HG03460 (cell line): ENCODE measurements at regions not wholly inside any gene's neighbourhood (a gene's known extent, or its start where the extent isn't known, plus 50 kb on each side); places are given as distances from the start of the nearest gene placed in this dataset.
"Not testable (repeated sequence)": the region's sequence is repeated elsewhere in the genome, so short reads cannot be mapped to it uniquely, and the experiment has no call there.

ENCODE experiments used
- ATAC-seq: cut with Tn5 transposase; IDR thresholded peaks from one replicate; pipeline ENCODE4 v1.9.1; 2021; ENCODE audit not compliant: unreplicated experiment

- no peak for ATAC-seq
These were observed 123.5 kb upstream of the TRHDE start for GRCh38 chr12:72148709-72149108.

DNA sequence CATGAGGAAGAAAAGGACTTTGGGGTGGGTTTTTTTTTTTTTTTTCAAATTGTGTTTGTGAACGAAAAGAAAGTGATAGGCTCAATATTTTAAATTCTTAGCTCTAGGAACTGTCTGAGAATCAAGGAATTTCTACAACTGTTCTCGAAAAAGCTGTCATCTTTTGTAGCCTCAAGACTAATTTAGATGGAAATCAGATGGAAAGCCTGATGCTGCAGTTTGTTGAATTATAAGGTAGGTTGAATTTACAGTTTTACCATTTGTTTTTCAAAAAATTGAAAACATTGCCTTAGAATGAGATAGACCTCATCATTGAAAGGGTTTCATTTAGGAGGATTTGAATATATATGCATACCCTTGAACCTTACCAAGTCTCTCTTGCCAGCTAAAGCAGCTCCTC lies 109.3 kb upstream of the TRHDE start:
- ATAC-seq, result no peak

- no peak for ATAC-seq
These were observed 103.3 kb upstream of the TRHDE start for GRCh38 chr12:72168851-72169250.

GRCh38 chr12:72173974-72174373 lies 98.2 kb upstream of the TRHDE start:
- ATAC-seq, result no peak

DNA sequence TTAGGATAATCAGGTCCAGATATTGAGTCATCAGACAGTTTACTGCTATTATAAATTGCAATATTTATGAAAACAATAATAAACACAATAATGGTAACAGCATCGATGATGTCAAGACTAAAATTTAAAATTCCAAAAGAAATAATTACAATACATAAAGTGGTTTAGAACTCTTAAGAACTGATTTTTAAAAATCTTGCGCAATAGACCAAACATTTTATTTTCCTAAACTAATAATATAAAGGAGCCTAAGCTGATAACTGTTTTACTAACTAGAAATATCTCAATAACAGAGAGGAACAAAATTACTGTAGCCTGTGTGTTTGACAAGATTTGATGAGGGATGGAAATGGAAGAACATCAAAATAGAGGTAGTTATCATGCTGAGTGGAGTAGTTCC lies 93.9 kb upstream of the TRHDE start:
- ATAC-seq, result no peak

- no peak for ATAC-seq
These were observed 93.3 kb upstream of the TRHDE start for GRCh38 chr12:72178871-72179270.

DNA sequence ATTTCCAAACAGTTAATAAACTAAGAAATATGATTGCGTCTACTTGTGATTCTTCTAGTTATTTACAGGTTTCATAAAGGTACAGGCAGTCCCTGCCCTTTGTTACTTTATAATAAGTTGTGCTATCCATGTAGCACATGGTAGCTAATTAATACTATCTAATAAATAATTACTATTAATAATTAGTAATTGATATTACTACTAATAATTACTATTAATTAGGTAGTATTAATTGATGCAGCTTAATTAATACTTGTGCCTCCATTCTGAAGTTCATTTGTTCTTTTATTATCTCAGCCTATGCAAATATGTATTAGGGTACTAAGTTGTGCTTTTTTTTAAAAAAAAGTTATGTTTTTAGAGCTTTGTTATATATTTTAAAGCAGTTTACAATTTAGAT lies 92.3 kb upstream of the TRHDE start:
- no peak for ATAC-seq

DNA sequence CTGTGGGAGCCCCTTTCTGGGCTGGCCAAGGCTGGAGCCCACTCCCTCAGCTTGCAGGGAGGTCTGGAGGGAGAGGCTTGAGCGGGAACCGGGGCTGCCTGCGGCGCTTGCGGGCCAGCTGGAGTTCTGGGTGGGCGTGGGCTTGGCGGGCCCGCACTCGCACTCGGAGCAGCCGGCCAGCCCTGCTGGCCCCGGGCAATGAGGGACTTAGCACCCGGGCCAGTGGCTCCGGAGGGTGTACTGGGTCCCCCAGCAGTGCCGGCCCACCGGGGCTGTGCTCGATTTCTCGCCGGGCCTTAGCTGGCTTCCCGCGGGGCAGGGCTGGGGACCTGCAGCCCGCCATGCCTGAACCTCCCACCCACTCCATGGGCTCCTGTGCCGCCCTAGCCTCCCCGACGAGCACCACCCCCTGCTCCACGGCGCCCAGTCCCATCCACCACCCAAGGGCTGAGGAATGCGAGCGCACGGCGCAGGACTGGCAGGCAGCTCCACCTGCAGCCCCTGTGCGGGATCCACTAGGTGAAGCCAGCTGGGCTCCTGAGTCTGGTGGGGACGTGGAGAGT lies 87.1 kb upstream of the TRHDE start:
- not testable (repeated sequence) for ATAC-seq

- no peak for ATAC-seq
These were observed 82.9 kb upstream of the TRHDE start for GRCh38 chr12:72189266-72189665.

DNA sequence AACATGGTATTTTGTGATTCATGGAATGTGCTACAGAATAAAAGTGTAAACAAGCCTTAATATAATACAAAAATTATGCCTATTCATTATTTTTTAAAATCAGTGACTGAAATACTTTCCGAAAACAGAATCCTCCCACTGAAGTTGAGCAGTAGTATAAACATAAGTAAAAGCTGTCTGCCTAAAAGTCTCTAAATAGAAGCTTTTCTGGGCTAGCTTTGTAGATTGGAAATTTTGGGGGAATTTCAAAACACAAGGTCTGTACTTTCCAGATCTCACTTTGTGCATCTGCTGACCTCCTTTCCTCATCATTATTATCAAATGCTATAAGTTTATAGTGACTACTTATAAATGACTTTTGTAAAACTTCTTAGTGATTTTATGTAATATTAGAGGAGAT lies 80.4 kb upstream of the TRHDE start:
- no peak for ATAC-seq

DNA sequence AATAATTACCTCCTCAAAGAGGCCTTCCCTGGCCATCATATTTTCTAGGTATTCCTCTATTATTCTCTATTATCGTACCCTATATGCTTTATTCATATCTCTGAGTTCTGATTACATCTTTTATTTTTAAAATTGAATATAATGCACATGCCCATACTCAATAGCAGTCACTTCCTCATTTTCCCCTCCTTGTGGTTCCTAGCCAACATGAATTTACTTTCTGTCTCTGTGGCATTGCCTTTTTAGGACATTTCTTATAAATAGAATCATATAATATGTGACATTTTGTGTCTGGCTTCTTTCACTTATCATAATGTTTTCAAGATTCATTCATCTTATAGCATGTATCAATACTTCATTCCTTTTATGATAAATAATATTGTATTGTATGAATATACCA lies 74.4 kb upstream of the TRHDE start:
- ATAC-seq, result no peak

GRCh38 chr12:72201457-72201856 lies 70.7 kb upstream of the TRHDE start:
- ATAC-seq, result no peak

DNA sequence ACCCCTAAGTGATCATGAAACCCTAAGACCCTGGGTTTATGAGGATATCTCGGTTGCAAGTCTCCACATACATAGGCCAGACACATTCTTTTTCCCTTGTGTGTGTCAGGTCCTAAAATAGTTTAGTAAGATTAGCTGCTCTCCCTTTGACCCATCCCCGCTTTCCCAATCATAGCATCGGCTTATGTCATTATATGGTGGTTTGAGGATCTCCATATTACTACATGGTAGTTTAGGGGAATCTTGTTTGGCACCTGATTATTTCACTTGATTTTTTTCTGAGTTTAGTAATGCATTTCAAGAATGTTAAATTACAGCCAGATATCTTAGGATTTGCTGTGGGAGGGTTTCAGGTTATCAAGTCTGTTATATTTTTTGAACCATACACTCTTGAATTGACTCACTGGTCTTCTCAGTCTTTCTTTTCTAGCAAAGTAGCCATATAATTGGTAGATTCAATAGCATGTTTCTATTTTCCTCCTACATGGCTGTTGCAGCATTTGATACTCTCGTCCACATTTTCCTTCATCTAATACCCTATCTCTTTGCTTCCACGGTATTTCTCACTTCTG lies 68.3 kb upstream of the TRHDE start:
- no peak for ATAC-seq

DNA sequence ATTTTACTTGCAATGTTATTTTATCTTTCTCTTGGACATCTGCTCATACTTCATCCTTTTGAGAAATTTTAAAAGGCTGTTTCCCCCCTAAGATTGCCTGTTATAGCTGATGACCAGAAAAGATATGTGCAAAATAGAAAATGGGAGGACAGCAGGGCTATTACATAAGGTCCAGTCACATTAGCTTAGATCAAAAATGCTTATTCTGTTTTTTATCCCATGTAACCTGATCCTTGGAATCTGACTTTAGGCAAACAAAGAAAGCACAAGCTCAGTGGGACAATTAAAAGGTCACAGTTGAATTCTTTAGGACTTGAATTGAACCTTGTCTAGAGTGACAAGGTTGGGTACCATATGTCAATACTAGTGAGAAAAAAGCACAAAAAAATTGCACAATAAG lies 65.1 kb upstream of the TRHDE start:
- no peak for ATAC-seq

DNA sequence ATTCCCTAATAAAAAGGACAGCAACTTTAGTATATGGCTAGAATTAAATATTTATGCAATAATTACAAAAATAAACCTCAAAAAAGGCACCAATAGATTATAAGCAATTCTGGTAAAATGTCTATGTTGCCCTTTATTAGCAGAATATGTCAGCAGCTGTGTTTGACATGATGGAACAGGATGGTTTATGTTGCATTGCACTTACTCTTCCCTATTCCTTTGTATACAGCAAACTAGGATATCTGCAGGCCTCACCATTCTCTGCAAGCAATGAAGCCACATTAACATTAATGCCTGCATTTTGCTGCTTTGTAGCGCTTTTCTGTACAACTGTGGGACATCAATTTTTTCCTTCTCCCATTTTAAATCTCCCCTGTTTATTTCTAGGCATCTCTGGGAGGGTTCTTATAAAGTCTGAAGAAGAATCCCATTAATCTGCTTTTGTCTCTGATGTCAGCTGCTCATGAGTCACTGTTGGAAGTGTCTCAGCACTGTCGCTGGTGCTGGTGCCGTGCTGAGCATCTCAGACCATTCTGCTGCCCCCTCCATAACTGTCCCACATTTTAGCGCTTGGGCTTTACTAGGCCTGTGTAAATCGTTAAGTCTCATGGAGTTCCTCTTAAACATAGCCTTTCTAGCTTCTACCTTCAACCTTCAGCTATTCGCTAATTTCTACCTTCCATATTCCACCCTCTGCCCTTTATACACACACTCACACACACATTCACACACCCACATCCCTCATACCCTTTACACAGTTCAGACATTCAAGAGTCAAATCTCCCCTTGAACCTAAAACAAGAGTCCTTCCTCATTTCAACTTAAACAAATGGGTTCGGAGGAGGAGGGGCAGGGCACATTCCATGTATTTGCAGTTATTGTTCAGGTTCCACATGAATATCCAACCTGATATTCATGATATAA lies 64.4 kb upstream of the TRHDE start:
- no peak for ATAC-seq

DNA sequence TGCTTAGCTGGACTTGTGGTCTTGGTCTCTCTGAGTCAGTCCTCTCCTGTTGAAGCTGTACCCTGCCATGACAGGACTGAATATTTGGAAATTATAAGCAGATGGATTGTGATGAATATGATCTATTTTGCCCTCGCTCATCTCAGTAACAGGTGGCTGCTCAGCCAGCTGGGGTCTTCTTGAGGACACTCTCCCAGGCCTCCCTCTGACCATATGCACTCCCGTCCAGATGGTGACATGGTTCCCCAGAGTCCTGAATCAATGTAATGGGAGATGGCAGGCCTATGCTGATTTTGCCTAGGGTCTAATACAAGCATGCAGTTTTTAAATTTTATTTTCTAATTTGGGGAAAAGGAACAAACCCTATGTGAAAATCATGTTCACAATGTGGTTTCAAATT lies 63.1 kb upstream of the TRHDE start:
- no peak for ATAC-seq

DNA sequence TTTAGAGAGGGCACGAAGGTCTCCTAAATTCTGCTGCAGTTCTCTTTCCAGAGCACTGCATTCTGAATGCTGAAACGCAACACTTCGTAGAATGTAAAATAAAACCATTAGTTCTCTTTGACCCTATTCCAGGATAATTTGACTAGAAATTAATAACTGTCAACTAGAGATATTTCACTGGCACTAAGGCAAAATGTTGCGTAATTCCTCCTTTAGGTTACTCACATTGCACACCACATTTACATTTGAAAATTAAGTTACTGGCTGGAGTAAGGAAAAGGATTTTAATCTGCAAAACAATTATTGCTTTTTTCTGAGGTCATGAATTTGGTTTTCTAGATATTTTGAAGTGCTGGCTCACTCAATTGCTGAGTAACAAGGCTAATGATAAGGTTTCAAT lies 58.0 kb upstream of the TRHDE start:
- no peak for ATAC-seq

DNA sequence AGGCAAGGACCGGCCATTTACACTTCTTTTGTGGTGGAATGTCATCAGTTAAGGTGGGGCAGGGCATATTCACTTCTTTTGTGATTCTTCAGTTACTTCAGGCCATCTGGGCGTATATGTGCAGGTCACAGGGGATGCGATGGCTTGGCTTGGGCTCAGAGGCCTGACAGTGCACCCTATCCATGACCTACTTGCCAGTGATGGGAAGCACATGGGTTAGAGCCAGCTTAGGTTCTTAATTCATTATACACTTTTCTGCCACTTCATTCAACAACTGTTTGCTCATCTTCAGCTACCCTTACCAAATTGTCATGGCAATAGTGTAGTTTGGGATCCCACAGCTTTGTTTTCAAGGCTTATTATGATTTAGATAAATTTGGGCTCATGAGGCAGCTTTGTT lies 56.9 kb upstream of the TRHDE start:
- ATAC-seq, result not testable (repeated sequence)

GRCh38 chr12:72219937-72220336 lies 52.2 kb upstream of the TRHDE start:
- no peak for ATAC-seq
